ENCODE measurements at regions not wholly inside any gene's neighbourhood (a gene's known extent, or its start where the extent isn't known, plus 50 kb on each side); places are given as distances from the start of the nearest gene placed in this dataset.

DNA sequence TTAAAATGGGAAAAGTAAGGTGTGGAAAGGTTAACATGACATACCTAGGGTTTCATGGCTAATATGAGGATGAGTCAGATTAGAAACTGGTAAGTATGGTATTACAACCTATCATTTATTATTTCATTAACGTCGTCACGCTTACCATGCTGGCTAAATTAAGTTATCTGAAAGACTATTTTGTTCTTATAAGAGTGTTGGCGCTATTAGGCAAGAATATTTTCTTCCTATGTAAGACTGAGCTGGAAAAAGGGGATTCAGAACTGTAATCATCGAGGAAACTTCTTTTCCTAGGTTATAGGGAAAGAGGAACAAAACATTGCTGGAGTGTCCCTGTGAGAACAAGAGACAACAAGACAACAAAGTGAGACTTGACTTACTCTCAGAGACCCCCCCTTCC is 440.8 kb downstream of the KCNJ2 start:
- TF ChIP-seq, protein P1, sequence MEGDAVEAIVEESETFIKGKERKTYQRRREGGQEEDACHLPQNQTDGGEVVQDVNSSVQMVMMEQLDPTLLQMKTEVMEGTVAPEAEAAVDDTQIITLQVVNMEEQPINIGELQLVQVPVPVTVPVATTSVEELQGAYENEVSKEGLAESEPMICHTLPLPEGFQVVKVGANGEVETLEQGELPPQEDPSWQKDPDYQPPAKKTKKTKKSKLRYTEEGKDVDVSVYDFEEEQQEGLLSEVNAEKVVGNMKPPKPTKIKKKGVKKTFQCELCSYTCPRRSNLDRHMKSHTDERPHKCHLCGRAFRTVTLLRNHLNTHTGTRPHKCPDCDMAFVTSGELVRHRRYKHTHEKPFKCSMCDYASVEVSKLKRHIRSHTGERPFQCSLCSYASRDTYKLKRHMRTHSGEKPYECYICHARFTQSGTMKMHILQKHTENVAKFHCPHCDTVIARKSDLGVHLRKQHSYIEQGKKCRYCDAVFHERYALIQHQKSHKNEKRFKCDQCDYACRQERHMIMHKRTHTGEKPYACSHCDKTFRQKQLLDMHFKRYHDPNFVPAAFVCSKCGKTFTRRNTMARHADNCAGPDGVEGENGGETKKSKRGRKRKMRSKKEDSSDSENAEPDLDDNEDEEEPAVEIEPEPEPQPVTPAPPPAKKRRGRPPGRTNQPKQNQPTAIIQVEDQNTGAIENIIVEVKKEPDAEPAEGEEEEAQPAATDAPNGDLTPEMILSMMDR (IDR thresholded peaks at IDR 0.05; ENCODE audit: poor library complexity) = no peak
- TF ChIP-seq EZH2 (IDR thresholded peaks at IDR 0.05; ENCODE audit: borderline replicate concordance) (no peak), EZH2phosphoT487 (IDR thresholded peaks at IDR 0.05; ENCODE audit: low read depth, severe bottlenecking, unreplicated experiment) (no peak)
- 95% methylated on average over 5 of the region's 5 CpGs for WGBS (ENCODE audit: low lambda C conversion rate, missing lambda C conversion rate)
- H2AFZ ChIP-seq = no peak overlapping the region

DNA sequence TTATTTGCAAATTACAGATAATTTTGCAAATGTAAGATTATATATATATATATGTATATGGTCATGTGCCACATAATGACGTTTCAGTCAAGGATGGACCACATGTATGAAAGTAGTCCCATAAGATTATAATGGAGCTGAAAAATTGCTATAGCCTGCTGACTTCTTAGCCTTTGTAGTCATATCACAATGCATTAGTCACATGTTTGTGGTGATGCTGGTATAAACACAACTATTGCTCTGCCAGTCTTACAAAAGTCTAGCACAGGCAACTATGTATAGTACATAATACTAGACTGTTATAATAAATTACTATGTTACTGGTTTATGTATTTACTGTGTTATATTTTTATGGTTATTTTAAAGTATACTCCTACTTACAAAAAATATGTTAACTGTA is 444.3 kb downstream of the KCNJ2 start:
- no peak overlapping the region for H3K4me3 ChIP-seq
- H3K4me1 ChIP-seq (ENCODE audit: insufficient read depth) = no peaks in the 10 kb centered on the region
- no peak overlapping the region for H3K4me2 ChIP-seq
- H3K27me3 ChIP-seq = no peaks in the 10 kb centered on the region
- H4K20me1 ChIP-seq (ENCODE audit: insufficient read depth, poor library complexity, severe bottlenecking) = no peaks in the 10 kb centered on the region
- H3K79me2 ChIP-seq = no peaks in the 10 kb centered on the region
- WGBS (ENCODE audit: low lambda C conversion rate, missing lambda C conversion rate) = 86% methylated on average over 1 of the region's 1 CpG
- no peak overlapping the region for H2AFZ ChIP-seq
- DNase-seq (ENCODE audit: low spot score) = no peak
- H3K36me3 ChIP-seq (replicated peaks; ENCODE audit: insufficient read depth, low read depth) = no peaks in the 10 kb centered on the region
- H3K9me3 ChIP-seq (ENCODE audit: low read depth) = no peaks in the 10 kb centered on the region
- TF ChIP-seq, protein P1 (IDR thresholded peaks at IDR 0.05; ENCODE audit: poor library complexity) = no peak
- TF ChIP-seq EZH2 (IDR thresholded peaks at IDR 0.05; ENCODE audit: borderline replicate concordance) (no peak), EZH2phosphoT487 (IDR thresholded peaks at IDR 0.05; ENCODE audit: low read depth, severe bottlenecking, unreplicated experiment) (no peak)
- no peak overlapping the region for H3K27ac ChIP-seq
- H3K9me2 ChIP-seq (replicated peaks; ENCODE audit: insufficient read depth) = no peaks in the 10 kb centered on the region

More for the DNA sequence above, 440.8 kb downstream of the KCNJ2 start:
- no peak overlapping the region for H3K4me3 ChIP-seq
- no peaks in the 10 kb centered on the region for H4K20me1 ChIP-seq (ENCODE audit: insufficient read depth, poor library complexity, severe bottlenecking)
- H3K79me2 ChIP-seq = no peaks in the 10 kb centered on the region
- no peak overlapping the region for H3K27ac ChIP-seq
- H3K36me3 ChIP-seq (replicated peaks; ENCODE audit: insufficient read depth, low read depth) = no peaks in the 10 kb centered on the region
- DNase-seq (ENCODE audit: low spot score) = no peak
- H3K4me1 ChIP-seq (ENCODE audit: insufficient read depth) = no peaks in the 10 kb centered on the region
- H3K4me2 ChIP-seq = no peak overlapping the region
- no peaks in the 10 kb centered on the region for H3K27me3 ChIP-seq
- no peaks in the 10 kb centered on the region for H3K9me2 ChIP-seq (replicated peaks; ENCODE audit: insufficient read depth)
- no peaks in the 10 kb centered on the region for H3K9me3 ChIP-seq (ENCODE audit: low read depth)

DNA sequence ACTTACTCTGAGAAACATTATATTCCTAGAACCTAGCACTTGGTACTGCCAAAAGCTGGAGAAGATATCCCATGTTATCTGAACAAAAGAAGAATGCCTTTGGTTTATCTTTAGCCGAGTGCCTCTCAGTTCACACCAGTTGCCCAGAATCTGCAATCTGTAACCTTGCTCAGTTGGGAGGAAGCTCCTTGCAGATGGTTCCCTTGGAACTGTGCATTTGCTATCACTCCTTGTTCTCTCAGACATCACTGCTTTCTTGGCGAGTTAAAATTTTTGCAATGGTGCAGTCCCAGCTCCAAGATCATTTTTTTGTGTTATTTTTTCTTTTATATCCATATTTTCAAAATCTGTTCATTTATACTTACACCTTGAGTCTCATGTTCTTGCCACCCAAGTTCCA is 446.5 kb downstream of the KCNJ2 start:
- no peaks in the 10 kb centered on the region for H3K4me1 ChIP-seq (ENCODE audit: insufficient read depth)
- H3K27ac ChIP-seq = no peak overlapping the region
- no peak for DNase-seq (ENCODE audit: low spot score)
- H3K4me3 ChIP-seq = no peak overlapping the region
- H3K27me3 ChIP-seq = no peaks in the 10 kb centered on the region
- no peaks in the 10 kb centered on the region for H4K20me1 ChIP-seq (ENCODE audit: insufficient read depth, poor library complexity, severe bottlenecking)
- no peak for TF ChIP-seq EZH2 (IDR thresholded peaks at IDR 0.05; ENCODE audit: borderline replicate concordance)
- TF ChIP-seq, protein P1 (IDR thresholded peaks at IDR 0.05; ENCODE audit: poor library complexity) = no peak
- TF ChIP-seq EZH2phosphoT487 (IDR thresholded peaks at IDR 0.05; ENCODE audit: low read depth, severe bottlenecking, unreplicated experiment) = no peak
- no peaks in the 10 kb centered on the region for H3K9me3 ChIP-seq (ENCODE audit: low read depth)
- 95% methylated on average over 2 of the region's 2 CpGs for WGBS (ENCODE audit: low lambda C conversion rate, missing lambda C conversion rate)
- H3K9me2 ChIP-seq (replicated peaks; ENCODE audit: insufficient read depth) = no peaks in the 10 kb centered on the region
- no peak overlapping the region for H3K4me2 ChIP-seq
- H3K36me3 ChIP-seq (replicated peaks; ENCODE audit: insufficient read depth, low read depth) = no peaks in the 10 kb centered on the region
- no peak overlapping the region for H2AFZ ChIP-seq
- no peaks in the 10 kb centered on the region for H3K79me2 ChIP-seq

DNA sequence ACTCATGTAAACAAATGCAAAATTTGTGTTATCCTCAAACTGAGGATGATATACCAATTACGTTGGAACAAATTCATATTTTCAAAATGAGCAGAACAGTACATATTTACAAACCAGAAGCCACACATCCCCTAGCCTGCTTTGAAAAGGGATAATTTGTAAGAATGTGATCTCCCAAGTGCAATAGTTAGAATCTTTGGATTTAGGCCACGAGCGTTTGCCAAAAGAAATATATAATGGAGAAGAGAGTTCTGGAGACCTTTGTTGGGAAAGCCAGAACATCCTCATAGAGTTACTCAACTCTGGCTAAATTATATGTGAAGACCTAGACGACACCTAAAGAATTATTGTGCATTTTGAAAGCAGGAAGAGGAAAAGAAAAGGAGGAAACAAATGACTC is 449.3 kb downstream of the KCNJ2 start:
- no peaks in the 10 kb centered on the region for H3K9me3 ChIP-seq (ENCODE audit: low read depth)
- H3K36me3 ChIP-seq (replicated peaks; ENCODE audit: insufficient read depth, low read depth) = no peaks in the 10 kb centered on the region
- no peaks in the 10 kb centered on the region for H3K9me2 ChIP-seq (replicated peaks; ENCODE audit: insufficient read depth)
- H3K4me1 ChIP-seq (ENCODE audit: insufficient read depth) = no peaks in the 10 kb centered on the region
- H3K4me3 ChIP-seq = no peak overlapping the region
- WGBS (ENCODE audit: low lambda C conversion rate, missing lambda C conversion rate) = 92% methylated on average over 4 of the region's 4 CpGs
- H3K79me2 ChIP-seq = no peaks in the 10 kb centered on the region
- no peak overlapping the region for H2AFZ ChIP-seq
- H3K4me2 ChIP-seq = no peak overlapping the region
- TF ChIP-seq EZH2 (IDR thresholded peaks at IDR 0.05; ENCODE audit: borderline replicate concordance) = no peak
- TF ChIP-seq EZH2phosphoT487 (IDR thresholded peaks at IDR 0.05; ENCODE audit: low read depth, severe bottlenecking, unreplicated experiment) = no peak
- TF ChIP-seq, protein P1 (IDR thresholded peaks at IDR 0.05; ENCODE audit: poor library complexity) = no peak
- no peak overlapping the region for H3K27ac ChIP-seq
- H4K20me1 ChIP-seq (ENCODE audit: insufficient read depth, poor library complexity, severe bottlenecking) = no peaks in the 10 kb centered on the region
- DNase-seq (ENCODE audit: low spot score) = no peak
- no peaks in the 10 kb centered on the region for H3K27me3 ChIP-seq

All from hepatocyte (in vitro differentiated cells).